MM.1S (cell line): ENCODE measurements at regions not wholly inside any gene's neighbourhood (a gene's known extent, or its start where the extent isn't known, plus 50 kb on each side); places are given as distances from the start of the nearest gene placed in this dataset.

Experiments
- DNase-seq: peaks from one replicate; pipeline ENCODE4 v3.0.0-alpha.2; 2015
- H2AFZ ChIP-seq: fragments of 300-600 bp; sonication (generic); 2 replicates; pipeline ENCODE4 v1.6.0; 2016; ENCODE audit warnings: antibody characterized with exemption, low read length
- H3F3A ChIP-seq: fragments of 300-600 bp; sonication (generic); 2 replicates; pipeline ENCODE4 v1.6.1; 2016; ENCODE audit warnings: mild to moderate bottlenecking, antibody characterized with exemption, low read length, moderate library complexity, mixed read lengths; ENCODE audit not compliant: insufficient read depth
- H3K27ac ChIP-seq: fragments of 300-600 bp; sonication (generic); 2 replicates; pipeline ENCODE4 v1.5.1; 2016; ENCODE audit warnings: mild to moderate bottlenecking, low read length
- H3K27me3 ChIP-seq: fragments of 300-600 bp; sonication (generic); replicated peaks from 2 replicates; pipeline ENCODE4 v1.6.0; 2016; ENCODE audit warnings: low read length; ENCODE audit not compliant: insufficient read depth
- H3K36me3 ChIP-seq: fragments of 300-600 bp; sonication (generic); replicated peaks from 2 replicates; pipeline ENCODE4 v1.6.1; 2016; ENCODE audit warnings: mild to moderate bottlenecking, low read length, mixed read lengths; ENCODE audit not compliant: insufficient read depth
- H3K4me1 ChIP-seq: fragments of 300-600 bp; sonication (generic); 2 replicates; pipeline ENCODE4 v1.6.1; 2016; ENCODE audit warnings: low read length, mixed read lengths
- H3K4me2 ChIP-seq: fragments of 300-600 bp; sonication (generic); 2 replicates; pipeline ENCODE4 v1.6.0; 2016; ENCODE audit warnings: low read depth, low read length
- H3K4me3 ChIP-seq: fragments of 300-600 bp; sonication (generic); 2 replicates; pipeline ENCODE4 v1.5.1; 2016; ENCODE audit warnings: low read length, mixed read lengths
- H3K79me2 ChIP-seq: fragments of 300-600 bp; sonication (generic); 2 replicates; pipeline ENCODE4 v1.6.1; 2016; ENCODE audit warnings: mixed run types, low read length, mixed read lengths
- H3K9ac ChIP-seq: fragments of 300-600 bp; sonication (generic); 2 replicates; pipeline ENCODE4 v1.6.1; 2016; ENCODE audit warnings: low read length, mixed read lengths
- H3K9me2 ChIP-seq: fragments of 300-600 bp; sonication (generic); replicated peaks from 2 replicates; pipeline ENCODE4 v1.6.1; 2016; ENCODE audit warnings: mild to moderate bottlenecking, low read length, mixed read lengths; ENCODE audit not compliant: insufficient read depth
- H3K9me3 ChIP-seq: fragments of 300-600 bp; sonication (generic); replicated peaks from 2 replicates; pipeline ENCODE4 v1.6.1; 2016; ENCODE audit warnings: mild to moderate bottlenecking, low read length, mixed read lengths; ENCODE audit not compliant: insufficient read depth
- H4K20me1 ChIP-seq: fragments of 300-600 bp; sonication (generic); 2 replicates; pipeline ENCODE4 v1.6.1; 2016; ENCODE audit warnings: mild to moderate bottlenecking, low read length, moderate library complexity, mixed read lengths; ENCODE audit not compliant: insufficient read depth
- EZH2 ChIP-seq: fragments of 300-600 bp; sonication (generic); optimal IDR thresholded peaks from 2 replicates; pipeline ENCODE3; 2017; ENCODE audit warnings: low read depth, mild to moderate bottlenecking, antibody characterized with exemption, low read length, mixed read lengths
- EZH2phosphoT487 ChIP-seq: fragments of 300-600 bp; sonication (generic); IDR thresholded peaks from 2 replicates; pipeline ENCODE4 v1.6.1; 2018; ENCODE audit warnings: antibody characterized with exemption, low read length
- TF ChIP-seq, protein P1 (sequence below): fragments of 300-600 bp; sonication (generic); IDR thresholded peaks from 2 replicates; pipeline ENCODE4 v1.5.1; 2016; ENCODE audit warnings: antibody characterized with exemption, low read length, mixed read lengths

DNA sequence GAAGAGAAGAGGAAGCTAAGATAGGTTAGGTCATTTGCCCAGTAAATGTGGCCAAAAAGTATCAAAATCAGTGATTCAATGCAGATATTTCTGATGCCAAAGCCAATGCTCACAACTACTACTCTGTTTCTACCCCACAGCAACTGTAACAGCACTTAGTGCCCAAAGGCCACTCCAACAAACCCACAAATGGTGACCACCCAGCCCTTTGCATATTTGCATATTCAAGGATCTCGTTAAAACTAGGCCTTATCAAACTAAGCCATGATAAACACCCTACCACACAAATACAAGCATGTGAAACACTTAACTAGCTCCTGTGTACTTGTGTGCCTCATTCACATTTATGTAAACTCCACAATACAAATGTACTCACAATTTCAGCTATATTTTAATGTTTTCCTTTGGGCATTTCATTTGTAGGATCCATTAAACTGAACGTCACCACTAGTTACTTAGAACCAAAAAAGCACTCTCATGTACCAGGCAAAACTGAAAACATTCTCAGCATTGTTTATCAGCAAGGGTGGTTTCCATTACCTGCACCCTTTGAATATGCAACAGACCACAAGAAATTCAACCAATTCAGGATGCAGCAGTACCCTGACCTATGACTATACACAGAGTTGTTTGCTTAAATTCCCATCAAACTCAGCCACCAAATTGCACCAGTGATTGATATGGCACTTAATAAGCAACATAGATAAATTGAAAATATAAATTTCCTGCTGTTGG, 111.2 kb upstream of the STT3B start:
- Histone ChIP-seq H3K9me3 (no peaks in the 10 kb centered on the region), H3K9me2 (no peaks in the 10 kb centered on the region), H3K9ac (no peak overlapping the region), H3K79me2 (no peaks in the 10 kb centered on the region), H4K20me1 (no peaks in the 10 kb centered on the region), H3K27me3 (no peaks in the 10 kb centered on the region), H3F3A (0 out of 2 replicates have a peak, but pooled peaks cover 8% of the 10 kb centered on the region), H2AFZ (peak overlapping the region; percentile 29), H3K4me1 (peaks cover 39% of the 10 kb centered on the region), H3K4me2 (peak overlapping the region; percentile 10), H3K36me3 (no peaks in the 10 kb centered on the region), H3K4me3 (no peak overlapping the region), H3K27ac (peak overlapping the region; percentile 69)
- TF ChIP-seq EZH2phosphoT487 (no peak), EZH2 (no peak)
- TF ChIP-seq, protein P1, sequence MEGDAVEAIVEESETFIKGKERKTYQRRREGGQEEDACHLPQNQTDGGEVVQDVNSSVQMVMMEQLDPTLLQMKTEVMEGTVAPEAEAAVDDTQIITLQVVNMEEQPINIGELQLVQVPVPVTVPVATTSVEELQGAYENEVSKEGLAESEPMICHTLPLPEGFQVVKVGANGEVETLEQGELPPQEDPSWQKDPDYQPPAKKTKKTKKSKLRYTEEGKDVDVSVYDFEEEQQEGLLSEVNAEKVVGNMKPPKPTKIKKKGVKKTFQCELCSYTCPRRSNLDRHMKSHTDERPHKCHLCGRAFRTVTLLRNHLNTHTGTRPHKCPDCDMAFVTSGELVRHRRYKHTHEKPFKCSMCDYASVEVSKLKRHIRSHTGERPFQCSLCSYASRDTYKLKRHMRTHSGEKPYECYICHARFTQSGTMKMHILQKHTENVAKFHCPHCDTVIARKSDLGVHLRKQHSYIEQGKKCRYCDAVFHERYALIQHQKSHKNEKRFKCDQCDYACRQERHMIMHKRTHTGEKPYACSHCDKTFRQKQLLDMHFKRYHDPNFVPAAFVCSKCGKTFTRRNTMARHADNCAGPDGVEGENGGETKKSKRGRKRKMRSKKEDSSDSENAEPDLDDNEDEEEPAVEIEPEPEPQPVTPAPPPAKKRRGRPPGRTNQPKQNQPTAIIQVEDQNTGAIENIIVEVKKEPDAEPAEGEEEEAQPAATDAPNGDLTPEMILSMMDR = no peak
- DNase-seq = peak; percentile 84

DNA sequence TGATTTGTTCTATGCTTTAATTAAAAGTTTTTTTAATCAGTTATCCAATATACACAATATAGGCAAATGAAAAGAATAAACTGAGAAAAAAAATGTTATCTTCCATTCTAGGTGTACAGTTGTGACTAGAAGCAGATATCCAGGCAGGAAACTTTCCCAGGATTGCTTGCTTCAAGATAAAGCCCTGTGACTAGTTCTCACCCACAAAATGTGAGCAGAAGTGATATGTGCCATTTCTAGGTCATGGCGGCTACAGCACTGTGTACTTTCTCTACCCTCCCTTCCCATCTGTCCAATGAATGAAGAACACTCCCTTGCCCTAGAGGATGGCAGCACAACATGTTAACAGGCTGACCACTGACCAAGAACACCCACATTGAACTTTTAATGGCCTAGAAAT, 110.5 kb upstream of the STT3B start:
- Histone ChIP-seq H2AFZ (no peak overlapping the region), H3K4me3 (no peak overlapping the region), H3K9ac (no peak overlapping the region), H3K27me3 (no peaks in the 10 kb centered on the region), H3K79me2 (no peaks in the 10 kb centered on the region), H3K4me1 (peaks cover 39% of the 10 kb centered on the region), H3K9me2 (no peaks in the 10 kb centered on the region), H3K9me3 (no peaks in the 10 kb centered on the region), H3K4me2 (peak overlapping the region; percentile 10; the same call in 1 of the 2 replicates), H3K27ac (peak overlapping the region; percentile 69; the same call in 1 of the 2 replicates), H3F3A (0 out of 2 replicates have a peak, but pooled peaks cover 8% of the 10 kb centered on the region), H3K36me3 (no peaks in the 10 kb centered on the region), H4K20me1 (no peaks in the 10 kb centered on the region)
- TF ChIP-seq EZH2phosphoT487 (no peak), EZH2 (no peak)
- TF ChIP-seq, protein P1 = no peak
- DNase-seq = no peak

DNA sequence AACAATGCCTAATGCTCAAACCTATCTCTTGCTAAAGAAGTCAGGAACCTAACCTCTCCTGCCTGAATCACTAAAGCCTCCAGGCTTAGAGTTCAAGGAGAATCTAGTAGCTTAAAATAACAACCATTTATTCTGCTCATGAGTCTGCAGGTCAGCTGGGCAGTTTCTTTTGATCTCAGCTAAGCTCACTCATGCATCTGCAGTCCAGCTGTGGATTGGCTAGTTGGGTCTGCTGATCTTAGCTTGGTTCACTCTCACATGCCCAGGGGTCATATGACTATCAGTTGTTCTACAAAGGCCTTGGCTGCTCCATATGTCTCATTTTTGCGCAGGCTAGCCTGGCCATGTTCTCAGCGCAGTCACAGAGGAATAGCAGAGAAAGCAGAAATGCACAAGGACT, 109.2 kb upstream of the STT3B start:
- Histone ChIP-seq H3K9me3 (no peaks in the 10 kb centered on the region), H3K9ac (no peak overlapping the region), H3K4me2 (0 out of 2 replicates have a peak overlapping the region, but pooled peaks have one; percentile 22), H3K36me3 (no peaks in the 10 kb centered on the region), H4K20me1 (no peaks in the 10 kb centered on the region), H3K9me2 (no peaks in the 10 kb centered on the region), H2AFZ (no peak overlapping the region), H3K79me2 (no peaks in the 10 kb centered on the region), H3K27me3 (no peaks in the 10 kb centered on the region), H3K27ac (no peak overlapping the region), H3K4me1 (peaks cover 39% of the 10 kb centered on the region), H3K4me3 (no peak overlapping the region), H3F3A (0 out of 2 replicates have a peak, but pooled peaks cover 8% of the 10 kb centered on the region)
- DNase-seq = peak; percentile 61
- TF ChIP-seq, protein P1 = no peak
- no peak for TF ChIP-seq EZH2
- TF ChIP-seq EZH2phosphoT487 = no peak
